GM21390 (cell line): ENCODE measurements at regions not wholly inside any gene's neighbourhood (a gene's known extent, or its start where the extent isn't known, plus 50 kb on each side); places are given as distances from the start of the nearest gene placed in this dataset.
A peak's percentile ranks its signal among the peaks of the same experiment; 100 is the strongest.

ENCODE experiments used
- ATAC-seq: cut with Tn5 transposase; IDR thresholded peaks from one replicate; pipeline ENCODE4 v1.9.1; 2021; ENCODE audit not compliant: unreplicated experiment

GRCh38 chr1:62917314-62917713 lies 133.4 kb downstream of the ATG4C start:
- no peak for ATAC-seq

- ATAC-seq = no peak
These were observed 133.9 kb downstream of the ATG4C start for GRCh38 chr1:62917805-62918204.

GRCh38 chr1:62918700-62919099 lies 134.8 kb downstream of the ATG4C start:
- ATAC-seq = no peak

DNA sequence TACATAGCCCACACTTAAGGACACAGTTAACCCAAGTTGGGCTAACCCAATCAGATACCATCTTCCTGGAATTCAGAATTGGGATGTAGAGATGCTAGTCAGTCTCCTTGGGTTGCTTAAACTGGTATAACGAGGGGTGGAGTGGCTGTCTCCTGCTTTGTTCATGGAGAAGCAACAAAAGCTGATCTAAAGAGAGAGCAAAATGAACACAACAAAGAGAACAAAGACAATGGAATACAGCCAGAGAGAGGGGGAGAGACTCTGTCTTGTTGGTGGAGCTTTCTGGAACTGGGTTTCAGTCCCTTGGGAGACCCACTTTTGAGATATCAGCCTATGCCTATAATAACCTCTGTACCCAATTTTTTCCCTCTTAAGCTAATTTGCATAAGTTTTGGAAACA lies 138.1 kb downstream of the ATG4C start:
- no peak for ATAC-seq

DNA sequence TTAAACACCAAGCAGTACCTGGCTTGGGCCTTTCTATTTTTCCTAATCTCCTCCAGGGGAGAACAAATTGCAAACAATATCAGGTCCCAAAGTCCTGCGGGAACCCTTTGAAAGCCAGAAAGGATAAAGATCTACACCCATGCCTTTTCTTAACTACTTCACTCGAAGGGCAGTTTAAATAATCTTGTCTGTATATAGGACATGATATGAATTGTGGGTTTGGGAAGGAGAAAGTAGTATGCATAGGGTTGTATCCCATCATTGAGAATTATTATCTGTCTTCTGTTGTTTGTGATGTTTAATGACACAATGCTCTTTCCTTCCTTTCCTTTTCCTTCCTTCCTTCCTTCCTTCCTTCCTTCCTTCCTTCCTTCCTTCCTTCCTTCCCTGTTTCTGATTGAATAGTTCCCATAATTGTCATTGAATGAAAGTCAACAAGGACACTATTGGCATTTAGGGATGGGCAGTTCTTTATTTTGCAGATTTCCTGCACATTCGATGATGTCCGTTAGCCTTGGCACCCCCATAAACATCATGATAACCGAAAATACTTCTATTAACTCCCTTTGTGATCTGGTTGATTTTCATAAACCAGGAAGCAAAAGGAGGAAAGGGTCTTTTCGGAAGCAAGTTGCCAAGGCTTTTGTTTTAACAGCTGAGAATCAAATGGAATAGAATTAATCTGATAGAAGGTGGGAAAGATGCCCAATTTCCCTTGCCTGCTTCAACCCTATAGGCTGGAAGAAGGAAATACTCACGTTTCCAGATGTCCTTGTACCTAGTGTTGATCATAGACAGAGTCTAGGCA lies 141.3 kb downstream of the ATG4C start:
- no peak for ATAC-seq

DNA sequence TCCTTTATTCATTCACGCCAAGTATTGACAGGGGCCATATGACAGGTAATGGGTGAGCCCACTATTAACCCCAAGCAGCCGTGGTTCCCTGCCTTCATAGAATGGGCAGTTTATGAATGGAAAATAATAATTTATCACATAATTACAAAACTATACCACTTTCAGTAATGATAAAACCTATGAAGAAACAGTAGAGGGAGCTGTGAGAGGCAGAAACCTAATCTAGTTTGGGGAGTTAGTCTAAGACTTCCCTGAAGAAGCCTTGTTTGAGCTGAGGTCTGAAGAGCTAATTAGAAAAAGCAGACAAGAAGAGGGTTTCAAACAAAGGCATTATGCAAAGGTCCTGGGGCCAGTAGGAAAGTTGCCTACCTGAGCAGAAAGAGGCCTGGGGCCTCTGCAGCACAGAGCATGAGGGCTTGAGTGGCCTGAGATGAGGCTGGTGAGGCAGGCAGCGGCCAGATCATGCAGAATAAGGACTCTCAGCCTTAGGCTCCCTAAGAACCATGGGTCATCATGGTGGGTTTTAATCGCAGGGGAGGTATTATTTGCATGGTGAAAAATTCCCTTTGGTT lies 142.8 kb downstream of the ATG4C start:
- no peak for ATAC-seq

DNA sequence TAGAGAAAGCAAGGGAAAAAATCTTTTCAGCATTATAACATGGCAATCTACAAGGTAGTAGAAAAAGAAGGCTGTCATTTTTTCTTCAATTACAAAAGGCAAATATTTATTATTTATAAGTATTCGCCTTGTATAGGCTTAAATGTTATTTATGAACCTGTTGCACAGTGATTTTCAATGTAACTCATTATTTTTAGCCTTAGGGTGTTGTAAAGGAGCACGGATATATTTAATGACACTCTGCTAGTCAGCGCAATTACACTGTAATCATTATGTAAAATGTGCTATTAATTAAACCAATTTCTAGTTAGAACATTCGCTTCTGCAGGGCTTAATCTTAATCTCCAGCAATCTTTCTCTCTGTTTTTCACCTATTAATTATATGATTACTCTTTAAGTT lies 145.0 kb downstream of the ATG4C start:
- no peak for ATAC-seq

GRCh38 chr1:62937634-62938296 lies 153.8 kb downstream of the ATG4C start:
- ATAC-seq = no peak

GRCh38 chr1:62941780-62942179 lies 157.8 kb downstream of the ATG4C start:
- no peak for ATAC-seq

DNA sequence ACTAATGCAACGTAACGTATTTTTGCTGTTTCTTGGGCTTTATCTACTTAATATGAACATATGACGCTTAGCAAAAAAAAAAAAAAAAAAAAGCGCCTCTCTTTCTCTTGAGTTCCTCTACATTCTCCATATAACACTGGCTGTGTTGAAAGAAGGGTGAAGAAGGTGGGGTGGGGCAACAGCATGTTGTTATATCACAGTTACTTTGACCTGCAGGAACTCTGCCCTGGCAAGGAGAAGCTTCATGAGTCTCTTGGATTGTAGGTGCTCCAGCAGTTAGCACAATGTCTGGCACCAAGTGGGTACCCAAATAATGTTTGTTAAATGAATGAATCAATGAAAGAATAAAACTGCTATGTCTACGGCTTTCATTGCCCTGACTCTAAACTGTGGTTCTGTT lies 162.6 kb downstream of the ATG4C start:
- ATAC-seq = no peak

- ATAC-seq = no peak
These were observed 167.5 kb downstream of the ATG4C start for GRCh38 chr1:62951428-62951827.

DNA sequence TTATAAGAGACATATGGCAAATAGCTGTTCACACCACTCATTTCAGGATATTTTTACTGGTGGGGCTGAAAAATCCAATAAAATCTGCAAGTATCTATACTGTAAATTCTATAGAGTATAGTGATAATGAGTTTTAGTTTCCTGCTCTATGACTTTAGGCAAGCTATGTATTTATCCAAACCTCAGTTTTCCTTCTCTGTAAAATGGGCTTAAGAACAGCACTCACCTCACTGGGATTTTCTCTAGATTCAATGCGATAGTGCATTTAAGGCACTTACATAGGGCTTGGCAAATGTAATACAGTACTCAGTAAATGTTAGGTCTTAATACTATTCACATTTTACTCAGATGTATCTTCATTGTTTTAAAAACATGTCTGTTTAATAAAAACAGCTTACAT lies 168.7 kb downstream of the ATG4C start:
- ATAC-seq = no peak

DNA sequence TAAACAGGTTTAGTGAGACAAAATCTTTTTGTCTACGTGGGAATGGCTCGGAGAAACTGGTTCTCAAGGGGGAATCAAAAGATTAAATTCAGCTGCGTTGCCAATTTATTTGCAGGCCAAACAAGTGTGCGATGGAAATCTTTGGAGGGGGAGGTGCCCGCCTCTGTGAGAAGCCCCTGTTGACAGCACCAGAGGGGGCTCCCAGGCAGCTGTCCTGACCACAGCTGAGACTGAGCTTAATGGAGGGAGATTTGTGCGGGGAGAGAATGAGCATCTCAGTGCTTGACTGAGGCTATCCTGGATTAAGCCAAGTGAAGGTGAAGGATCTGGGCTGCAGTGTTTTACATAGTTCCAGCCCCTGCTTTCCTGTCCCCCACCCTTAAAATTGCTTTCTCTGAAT lies 169.7 kb downstream of the ATG4C start:
- ATAC-seq = no peak

DNA sequence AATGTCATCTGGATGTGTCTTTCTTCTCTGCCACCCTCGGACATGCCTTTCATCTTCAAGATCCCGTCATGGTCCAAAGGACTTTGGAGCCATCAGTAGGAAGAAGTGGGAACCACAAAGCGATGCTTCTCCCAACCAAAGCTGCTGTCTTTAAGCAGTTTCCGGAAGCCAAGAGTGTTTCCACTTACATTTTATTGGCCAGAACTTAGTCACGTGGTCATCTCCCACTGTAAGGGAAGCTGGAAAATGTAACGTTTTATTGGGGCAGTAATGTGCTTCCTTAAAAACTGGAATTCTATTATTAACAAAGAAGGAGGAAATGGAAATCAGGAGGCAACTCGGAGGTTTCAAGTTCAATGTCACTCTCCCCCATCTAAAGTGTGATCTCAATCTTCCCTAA lies 170.8 kb downstream of the ATG4C start:
- ATAC-seq = no peak

GRCh38 chr1:62955666-62956065 lies 171.7 kb downstream of the ATG4C start:
- ATAC-seq = no peak

DNA sequence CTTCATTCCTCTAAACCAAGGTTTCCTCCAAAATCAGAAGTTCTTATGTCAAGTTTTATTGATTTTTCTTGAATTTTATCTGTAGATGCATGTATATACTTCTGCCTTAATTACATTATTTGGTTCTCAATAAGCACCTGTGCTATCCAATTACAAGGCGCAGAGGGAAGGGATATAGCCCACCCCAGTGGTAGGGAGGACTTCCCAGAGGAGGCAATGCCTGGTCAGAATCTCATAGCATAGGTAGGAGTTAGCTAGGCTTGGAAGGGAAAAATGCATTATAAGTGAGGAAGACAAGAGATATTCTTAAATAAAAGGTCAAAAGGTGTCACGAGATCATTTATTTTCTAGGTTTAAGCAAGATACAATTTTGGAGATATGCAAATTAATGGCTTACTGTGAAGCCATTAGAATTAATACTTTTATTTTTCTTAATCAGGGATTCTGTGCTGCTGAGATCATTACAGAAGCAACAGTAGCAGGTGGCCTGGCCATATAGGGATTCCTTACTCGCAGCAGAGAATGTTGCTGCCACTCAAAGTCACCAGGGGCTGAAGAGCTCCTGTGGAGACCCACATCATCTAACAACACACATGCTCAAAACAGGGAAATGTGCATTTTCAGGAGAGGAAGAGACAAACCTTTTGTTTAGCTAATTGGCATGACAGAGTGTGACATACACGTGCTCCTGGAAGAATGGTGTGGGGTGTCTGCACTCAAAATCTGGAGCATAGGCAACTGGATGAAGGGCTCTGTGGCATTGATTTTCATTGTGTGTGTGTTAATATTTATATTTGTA lies 178.3 kb downstream of the ATG4C start:
- no peak for ATAC-seq

GRCh38 chr1:62962901-62963776 lies 179.2 kb downstream of the ATG4C start:
- ATAC-seq = peak; percentile 74

- ATAC-seq = no peak
These were observed 180.2 kb downstream of the ATG4C start for GRCh38 chr1:62964141-62964540.

- no peak for ATAC-seq
These were observed 183.1 kb downstream of the ATG4C start for GRCh38 chr1:62967031-62967430.

GRCh38 chr1:62977366-62977765 lies 193.4 kb downstream of the ATG4C start:
- no peak for ATAC-seq

DNA sequence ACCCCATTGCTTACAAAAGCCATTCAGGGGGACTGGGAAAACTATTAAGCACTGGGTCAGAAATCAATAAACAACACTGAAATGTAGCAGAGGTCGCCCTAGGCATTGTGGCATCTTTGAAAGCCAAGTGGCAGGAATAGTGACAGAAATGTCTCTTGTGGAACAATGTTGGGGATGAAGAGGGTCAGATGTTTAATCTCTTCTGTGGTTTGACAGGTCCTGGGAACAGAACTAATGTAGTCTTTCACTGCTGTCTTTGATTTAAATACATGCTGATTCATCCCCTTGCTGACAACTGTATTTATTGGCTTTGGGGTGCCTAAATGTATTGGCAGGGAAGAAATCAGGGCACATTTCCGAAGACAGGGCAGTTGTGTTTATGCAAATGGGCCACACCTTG lies 194.8 kb downstream of the ATG4C start:
- no peak for ATAC-seq
